ENCODE measurements at regions not wholly inside any gene's neighbourhood (a gene's known extent, or its start where the extent isn't known, plus 50 kb on each side); places are given as distances from the start of the nearest gene placed in this dataset.

- no peaks in the 10 kb centered on the region for H3K4me1 ChIP-seq (ENCODE audit: control insufficient read depth, low read depth, low read length)
- H3K27me3 ChIP-seq (ENCODE audit: insufficient read depth, low read length, poor library complexity): no peaks in the 10 kb centered on the region
- H2BK15ac ChIP-seq (replicated peaks; ENCODE audit: low read depth): no peak overlapping the region
- no peak overlapping the region for H4K5ac ChIP-seq (ENCODE audit: low read length)
- no peak overlapping the region for H2BK120ac ChIP-seq (ENCODE audit: low read depth, low read length)
- DNase-seq: no peak
- no peak overlapping the region for H4K8ac ChIP-seq (ENCODE audit: low read depth, low read length)
- H3K18ac ChIP-seq (ENCODE audit: low read length): no peak overlapping the region
- H3K4me3 ChIP-seq (ENCODE audit: low read length): no peak overlapping the region
- H3K36me3 ChIP-seq (ENCODE audit: control insufficient read depth, insufficient read depth, low read length): no peaks in the 10 kb centered on the region
- no peak overlapping the region for H2AK5ac ChIP-seq (ENCODE audit: low read length)
- no peak overlapping the region for H3K9ac ChIP-seq (ENCODE audit: low read length)
- no peaks in the 10 kb centered on the region for H3K79me1 ChIP-seq (ENCODE audit: low read length)
- no peak overlapping the region for H2BK5ac ChIP-seq (ENCODE audit: low read length)
- no peak overlapping the region for H3K56ac ChIP-seq (ENCODE audit: low read length)
- H3K4ac ChIP-seq (ENCODE audit: low read depth, low read length): no peak overlapping the region
- H3K23ac ChIP-seq (ENCODE audit: low read length): no peak overlapping the region
- no peak overlapping the region for H3K27ac ChIP-seq (ENCODE audit: low read depth, low read length)
- no peak overlapping the region for H3K4me2 ChIP-seq (ENCODE audit: low read length)
- no peaks in the 10 kb centered on the region for H3K79me2 ChIP-seq (ENCODE audit: control insufficient read depth, insufficient read depth, low read length)
Measured at GRCh38 chr2:78009289-78009688, 487.1 kb upstream of the LRRTM4 start.

GRCh38 chr2:78011251-78011650 lies 489.1 kb upstream of the LRRTM4 start:
- Histone ChIP-seq H3K9ac (ENCODE audit: low read length) (no peak overlapping the region), H4K8ac (ENCODE audit: low read depth, low read length) (no peak overlapping the region), H3K79me2 (ENCODE audit: control insufficient read depth, insufficient read depth, low read length) (no peaks in the 10 kb centered on the region), H3K27me3 (ENCODE audit: insufficient read depth, low read length, poor library complexity) (no peaks in the 10 kb centered on the region), H3K4me3 (ENCODE audit: low read length) (no peak overlapping the region), H3K4ac (ENCODE audit: low read depth, low read length) (no peak overlapping the region), H3K18ac (ENCODE audit: low read length) (no peak overlapping the region), H3K4me1 (ENCODE audit: control insufficient read depth, low read depth, low read length) (no peaks in the 10 kb centered on the region), H3K79me1 (ENCODE audit: low read length) (no peaks in the 10 kb centered on the region), H3K4me2 (ENCODE audit: low read length) (no peak overlapping the region), H2BK5ac (ENCODE audit: low read length) (no peak overlapping the region), H2BK15ac (replicated peaks; ENCODE audit: low read depth) (no peak overlapping the region), H2AK5ac (ENCODE audit: low read length) (no peak overlapping the region), H2BK120ac (ENCODE audit: low read depth, low read length) (no peak overlapping the region), H3K23ac (ENCODE audit: low read length) (no peak overlapping the region), H3K27ac (ENCODE audit: low read depth, low read length) (no peak overlapping the region), H4K5ac (ENCODE audit: low read length) (no peak overlapping the region), H3K56ac (ENCODE audit: low read length) (no peak overlapping the region), H3K36me3 (ENCODE audit: control insufficient read depth, insufficient read depth, low read length) (no peaks in the 10 kb centered on the region)
- DNase-seq: no peak
- no CpG with 5 or more reads among the region's 2 CpGs for WGBS (ENCODE audit: extremely low coverage, insufficient coverage, low lambda C conversion rate)

GRCh38 chr2:78020491-78020890 lies 498.3 kb upstream of the LRRTM4 start:
- no peaks in the 10 kb centered on the region for H3K27me3 ChIP-seq (ENCODE audit: insufficient read depth, low read length, poor library complexity)
- no peak overlapping the region for H4K8ac ChIP-seq (ENCODE audit: low read depth, low read length)
- no peak overlapping the region for H3K9ac ChIP-seq (ENCODE audit: low read length)
- H4K5ac ChIP-seq (ENCODE audit: low read length): no peak overlapping the region
- no peaks in the 10 kb centered on the region for H3K36me3 ChIP-seq (ENCODE audit: control insufficient read depth, insufficient read depth, low read length)
- no peak overlapping the region for H3K56ac ChIP-seq (ENCODE audit: low read length)
- no peaks in the 10 kb centered on the region for H3K79me2 ChIP-seq (ENCODE audit: control insufficient read depth, insufficient read depth, low read length)
- H3K79me1 ChIP-seq (ENCODE audit: low read length): no peaks in the 10 kb centered on the region
- H3K4me1 ChIP-seq (ENCODE audit: control insufficient read depth, low read depth, low read length): no peaks in the 10 kb centered on the region
- H3K18ac ChIP-seq (ENCODE audit: low read length): no peak overlapping the region
- no peak overlapping the region for H3K27ac ChIP-seq (ENCODE audit: low read depth, low read length)
- no peak overlapping the region for H2AK5ac ChIP-seq (ENCODE audit: low read length)
- no peak overlapping the region for H3K4me2 ChIP-seq (ENCODE audit: low read length)
- H3K4ac ChIP-seq (ENCODE audit: low read depth, low read length): no peak overlapping the region
- no peak overlapping the region for H3K4me3 ChIP-seq (ENCODE audit: low read length)
- H2BK15ac ChIP-seq (replicated peaks; ENCODE audit: low read depth): no peak overlapping the region
- DNase-seq: no peak
- WGBS (ENCODE audit: extremely low coverage, insufficient coverage, low lambda C conversion rate): no CpG with 5 or more reads among the region's 4 CpGs
- no peak overlapping the region for H2BK5ac ChIP-seq (ENCODE audit: low read length)
- no peak overlapping the region for H3K23ac ChIP-seq (ENCODE audit: low read length)
- no peak overlapping the region for H2BK120ac ChIP-seq (ENCODE audit: low read depth, low read length)

- H3K4ac ChIP-seq (ENCODE audit: low read depth, low read length): no peak overlapping the region
- peak; percentile 13 for DNase-seq
- no peak overlapping the region for H3K4me3 ChIP-seq (ENCODE audit: low read length)
- H3K79me2 ChIP-seq (ENCODE audit: control insufficient read depth, insufficient read depth, low read length): no peaks in the 10 kb centered on the region
- no peak overlapping the region for H2BK15ac ChIP-seq (replicated peaks; ENCODE audit: low read depth)
- no peak overlapping the region for H4K5ac ChIP-seq (ENCODE audit: low read length)
- no peak overlapping the region for H3K9ac ChIP-seq (ENCODE audit: low read length)
- H3K36me3 ChIP-seq (ENCODE audit: control insufficient read depth, insufficient read depth, low read length): no peaks in the 10 kb centered on the region
- H3K4me1 ChIP-seq (ENCODE audit: control insufficient read depth, low read depth, low read length): no peaks in the 10 kb centered on the region
- no peak overlapping the region for H3K56ac ChIP-seq (ENCODE audit: low read length)
- no peak overlapping the region for H3K18ac ChIP-seq (ENCODE audit: low read length)
- no peak overlapping the region for H3K4me2 ChIP-seq (ENCODE audit: low read length)
- H2BK5ac ChIP-seq (ENCODE audit: low read length): no peak overlapping the region
- no CpG with 5 or more reads among the region's 1 CpG for WGBS (ENCODE audit: extremely low coverage, insufficient coverage, low lambda C conversion rate)
- no peak overlapping the region for H2BK120ac ChIP-seq (ENCODE audit: low read depth, low read length)
- no peak overlapping the region for H3K27ac ChIP-seq (ENCODE audit: low read depth, low read length)
- H3K27me3 ChIP-seq (ENCODE audit: insufficient read depth, low read length, poor library complexity): no peaks in the 10 kb centered on the region
- H2AK5ac ChIP-seq (ENCODE audit: low read length): no peak overlapping the region
- H3K79me1 ChIP-seq (ENCODE audit: low read length): no peaks in the 10 kb centered on the region
- no peak overlapping the region for H3K23ac ChIP-seq (ENCODE audit: low read length)
- no peak overlapping the region for H4K8ac ChIP-seq (ENCODE audit: low read depth, low read length)
Measured at GRCh38 chr2:78023356-78023755, 501.2 kb upstream of the LRRTM4 start.

- Histone ChIP-seq H3K27ac (ENCODE audit: low read depth, low read length) (no peak overlapping the region), H3K23ac (ENCODE audit: low read length) (no peak overlapping the region), H3K27me3 (ENCODE audit: insufficient read depth, low read length, poor library complexity) (no peaks in the 10 kb centered on the region), H2BK5ac (ENCODE audit: low read length) (no peak overlapping the region), H2BK120ac (ENCODE audit: low read depth, low read length) (no peak overlapping the region), H3K36me3 (ENCODE audit: control insufficient read depth, insufficient read depth, low read length) (no peaks in the 10 kb centered on the region), H3K4ac (ENCODE audit: low read depth, low read length) (no peak overlapping the region), H3K4me1 (ENCODE audit: control insufficient read depth, low read depth, low read length) (no peaks in the 10 kb centered on the region), H3K9ac (ENCODE audit: low read length) (no peak overlapping the region), H3K18ac (ENCODE audit: low read length) (no peak overlapping the region), H2AK5ac (ENCODE audit: low read length) (no peak overlapping the region), H2BK15ac (replicated peaks; ENCODE audit: low read depth) (no peak overlapping the region), H3K56ac (ENCODE audit: low read length) (no peak overlapping the region), H4K8ac (ENCODE audit: low read depth, low read length) (no peak overlapping the region), H4K5ac (ENCODE audit: low read length) (no peak overlapping the region), H3K4me2 (ENCODE audit: low read length) (no peak overlapping the region), H3K4me3 (ENCODE audit: low read length) (no peak overlapping the region), H3K79me1 (ENCODE audit: low read length) (no peaks in the 10 kb centered on the region), H3K79me2 (ENCODE audit: control insufficient read depth, insufficient read depth, low read length) (no peaks in the 10 kb centered on the region)
- DNase-seq: no peak
- WGBS (ENCODE audit: extremely low coverage, insufficient coverage, low lambda C conversion rate): no CpG with 5 or more reads among the region's 2 CpGs
Measured at GRCh38 chr2:78024996-78025395, 502.8 kb upstream of the LRRTM4 start.

GRCh38 chr2:78029392-78029995 lies 507.3 kb upstream of the LRRTM4 start:
- Histone ChIP-seq H3K36me3 (ENCODE audit: control insufficient read depth, insufficient read depth, low read length) (no peaks in the 10 kb centered on the region), H3K27me3 (ENCODE audit: insufficient read depth, low read length, poor library complexity) (no peaks in the 10 kb centered on the region), H3K4me2 (ENCODE audit: low read length) (no peak overlapping the region), H3K4me3 (ENCODE audit: low read length) (peak overlapping the region; percentile 9), H2BK15ac (replicated peaks; ENCODE audit: low read depth) (no peak overlapping the region), H4K5ac (ENCODE audit: low read length) (no peak overlapping the region), H3K4ac (ENCODE audit: low read depth, low read length) (no peak overlapping the region), H3K4me1 (ENCODE audit: control insufficient read depth, low read depth, low read length) (no peaks in the 10 kb centered on the region), H3K79me2 (ENCODE audit: control insufficient read depth, insufficient read depth, low read length) (no peaks in the 10 kb centered on the region), H3K27ac (ENCODE audit: low read depth, low read length) (no peak overlapping the region), H3K79me1 (ENCODE audit: low read length) (no peaks in the 10 kb centered on the region), H2BK120ac (ENCODE audit: low read depth, low read length) (no peak overlapping the region), H2BK5ac (ENCODE audit: low read length) (no peak overlapping the region), H4K8ac (ENCODE audit: low read depth, low read length) (no peak overlapping the region), H2AK5ac (ENCODE audit: low read length) (no peak overlapping the region), H3K56ac (ENCODE audit: low read length) (no peak overlapping the region), H3K9ac (ENCODE audit: low read length) (no peak overlapping the region), H3K23ac (ENCODE audit: low read length) (no peak overlapping the region), H3K18ac (ENCODE audit: low read length) (no peak overlapping the region)
- DNase-seq: peak; percentile 27
- WGBS (ENCODE audit: extremely low coverage, insufficient coverage, low lambda C conversion rate): no CpG with 5 or more reads among the region's 4 CpGs
